GM18951 (cell line): ENCODE measurements at regions not wholly inside any gene's neighbourhood (a gene's known extent, or its start where the extent isn't known, plus 50 kb on each side); places are given as distances from the start of the nearest gene placed in this dataset.

Source experiments
- POLR2A ChIP-seq: IDR thresholded peaks from 4 replicates; pipeline ENCODE4 v1.6.1; 2011; ENCODE audit warnings: mild to moderate bottlenecking; ENCODE audit not compliant: insufficient read length, insufficient read depth; ENCODE audit errors: extremely low read depth
- in situ Hi-C: fragments of 300-500 bp; cut with MboI; formaldehyde crosslinking; loops from one replicate; pipeline ENCODE4 v1.12.0; 2022; ENCODE audit warnings: low sequenced_read_pairs, mixed read lengths, inconsistent platforms; ENCODE audit not compliant: unreplicated experiment

- TF ChIP-seq POLR2A = no peak
- in situ Hi-C loops = no loop called here
Observed at GRCh38 chr20:6944292-6944691, 176.8 kb downstream of the BMP2 start.

- TF ChIP-seq POLR2A = no peak
- in situ Hi-C loops = no loop called here
Observed at GRCh38 chr20:6953611-6954010, 186.1 kb downstream of the BMP2 start.

GRCh38 chr20:6954219-6954618 is 186.7 kb downstream of the BMP2 start:
- no peak for TF ChIP-seq POLR2A
- in situ Hi-C loops = no loop called here

GRCh38 chr20:6956056-6956455 is 188.6 kb downstream of the BMP2 start:
- TF ChIP-seq POLR2A = no peak
- in situ Hi-C loops = no loop called here

GRCh38 chr20:6956574-6956973 is 189.1 kb downstream of the BMP2 start:
- in situ Hi-C loops = no loop called here
- TF ChIP-seq POLR2A = no peak

GRCh38 chr20:6959900-6960312 is 192.4 kb downstream of the BMP2 start:
- in situ Hi-C loops = no loop called here
- TF ChIP-seq POLR2A = no peak

GRCh38 chr20:6966721-6967120 is 199.2 kb downstream of the BMP2 start:
- no peak for TF ChIP-seq POLR2A
- in situ Hi-C loops = no loop called here

- in situ Hi-C loops = no loop called here
- no peak for TF ChIP-seq POLR2A
Observed at GRCh38 chr20:6974838-6975237, 207.4 kb downstream of the BMP2 start.

- in situ Hi-C loops = no loop called here
- no peak for TF ChIP-seq POLR2A
Observed at GRCh38 chr20:6975311-6975710, 207.8 kb downstream of the BMP2 start.

- in situ Hi-C loops = no loop called here
- no peak for TF ChIP-seq POLR2A
Observed at GRCh38 chr20:6976106-6976900, 208.8 kb downstream of the BMP2 start.

- in situ Hi-C loops = no loop called here
- no peak for TF ChIP-seq POLR2A
Observed at GRCh38 chr20:6979621-6980020, 212.1 kb downstream of the BMP2 start.

GRCh38 chr20:6993011-6993410 is 225.5 kb downstream of the BMP2 start:
- no peak for TF ChIP-seq POLR2A
- in situ Hi-C loops = no loop called here

GRCh38 chr20:6993511-6993910 is 226.0 kb downstream of the BMP2 start:
- no peak for TF ChIP-seq POLR2A
- in situ Hi-C loops = no loop called here

GRCh38 chr20:6994452-6994851 is 227.0 kb downstream of the BMP2 start:
- in situ Hi-C loops = no loop called here
- TF ChIP-seq POLR2A = no peak
